Spleen (tissue), 7 donors: ENCODE measurements at regions not wholly inside any gene's neighbourhood (a gene's known extent, or its start where the extent isn't known, plus 50 kb on each side); places are given as distances from the start of the nearest gene placed in this dataset.

Experiments used
- CTCF ChIP-seq, 11 experiments: fragments of 200-600 bp in 7 of 11; fragments of 450-650 bp in 4 of 11; sonication (generic) in 4 of 11; IDR thresholded peaks in 8 of 11; conservative IDR thresholded peaks in 3 of 11; 1 replicate in 7 of 11; 2 replicates in 4 of 11; pipeline versions ENCODE4 v1.4.0 to v1.8.0; 2016 to 2021; ENCODE audit warnings: antibody characterized with exemption in 11 of 11, inconsistent platforms in 4 of 11, mild to moderate bottlenecking in 1 of 11
- POLR2AphosphoS5 ChIP-seq, 3 donors: sonication (generic); formaldehyde crosslinking; IDR thresholded peaks; one replicate each; pipeline ENCODE4 v1.5.1; 2017; ENCODE audit warnings: antibody characterized with exemption in 3 of 3
- donor health status: DM: no; HTN: no; CAD: no; lungs with moderate emphysema.
- donor health status: DM: no; HTN: no; CAD: no.
- donor health status: DM: no; HTN: no; CAD: no.

GRCh38 chr10:124225029-124225466 is 131.7 kb upstream of the CHST15 start:
- TF ChIP-seq CTCF (IDR thresholded peaks at IDR 0.05 in 8 of 11, conservative IDR thresholded peaks at IDR 0.05 in 3 of 11) (no peak), POLR2AphosphoS5 (IDR thresholded peaks at IDR 0.05) (no peak)
